ENCODE measurements at regions not wholly inside any gene's neighbourhood (a gene's known extent, or its start where the extent isn't known, plus 50 kb on each side); places are given as distances from the start of the nearest gene placed in this dataset.

GRCh38 chr12:61796846-61797245 lies 463.4 kb upstream of the USP15 start:
- Mint-ChIP-seq H3K9me3 (peaks cover 5 to 24% (median 6%) of the 10 kb centered on the region in 5 donors), H3K27ac (no peak overlapping the region), H3K4me3 (no peak overlapping the region), H3K4me1 (no peaks in the 10 kb centered on the region), H3K36me3 (no peaks in the 10 kb centered on the region), H3K27me3 (no peaks in the 10 kb centered on the region)
- H3K27ac ChIP-seq (ENCODE audit: low read depth, low read length): no peak overlapping the region
- H3K4me1 ChIP-seq (ENCODE audit: insufficient read depth, low read length): no peaks in the 10 kb centered on the region
- H3K9me3 ChIP-seq (ENCODE audit: low read length): no peaks in the 10 kb centered on the region
- H3K27me3 ChIP-seq (ENCODE audit: insufficient read depth, low read length, poor library complexity, severe bottlenecking): no peaks in the 10 kb centered on the region
- no peak for DNase-seq
- ChIA-PET CTCF (no interaction called here), POLR2A (no interaction called here)
- H3K4me3 ChIP-seq (ENCODE audit: low read length): no peak overlapping the region
- H3K36me3 ChIP-seq (ENCODE audit: insufficient read depth, low read length): no peaks in the 10 kb centered on the region

GRCh38 chr12:61797266-61797665 lies 462.9 kb upstream of the USP15 start:
- CTCF ChIA-PET: no interaction called here
- POLR2A ChIA-PET: no interaction called here

GRCh38 chr12:61798778-61799177 lies 461.4 kb upstream of the USP15 start:
- DNase-seq: no peak
- H3K27me3 ChIP-seq (ENCODE audit: insufficient read depth, low read length, poor library complexity, severe bottlenecking): no peaks in the 10 kb centered on the region
- no peaks in the 10 kb centered on the region for H3K36me3 Mint-ChIP-seq
- ChIA-PET POLR2A (no interaction called here), CTCF (no interaction called here)
- no peak overlapping the region for H3K4me3 Mint-ChIP-seq
- H3K4me1 Mint-ChIP-seq: no peaks in the 10 kb centered on the region
- H3K9me3 Mint-ChIP-seq: peaks cover 5 to 24% (median 6%) of the 10 kb centered on the region in 5 donors
- no peaks in the 10 kb centered on the region for H3K9me3 ChIP-seq (ENCODE audit: low read length)
- H3K36me3 ChIP-seq (ENCODE audit: insufficient read depth, low read length): no peaks in the 10 kb centered on the region
- H3K27ac ChIP-seq (ENCODE audit: low read depth, low read length): no peak overlapping the region
- peak overlapping the region in 1 of 8 donors; percentile 32 for H3K27ac Mint-ChIP-seq
- H3K4me3 ChIP-seq (ENCODE audit: low read length): no peak overlapping the region
- H3K4me1 ChIP-seq (ENCODE audit: insufficient read depth, low read length): no peaks in the 10 kb centered on the region
- no peaks in the 10 kb centered on the region for H3K27me3 Mint-ChIP-seq

More at GRCh38 chr12:61797266-61797665, 462.9 kb upstream of the USP15 start:
- no peaks in the 10 kb centered on the region for H3K9me3 ChIP-seq (ENCODE audit: low read length)
- H3K27me3 Mint-ChIP-seq: no peaks in the 10 kb centered on the region
- H3K27me3 ChIP-seq (ENCODE audit: insufficient read depth, low read length, poor library complexity, severe bottlenecking): no peaks in the 10 kb centered on the region
- no peaks in the 10 kb centered on the region for H3K36me3 ChIP-seq (ENCODE audit: insufficient read depth, low read length)
- no peaks in the 10 kb centered on the region for H3K4me1 Mint-ChIP-seq
- no peak overlapping the region for H3K4me3 ChIP-seq (ENCODE audit: low read length)
- no peak overlapping the region for H3K27ac Mint-ChIP-seq
- H3K4me3 Mint-ChIP-seq: no peak overlapping the region
- H3K9me3 Mint-ChIP-seq: peaks cover 5 to 26% (median 6%) of the 10 kb centered on the region in 5 donors
- H3K27ac ChIP-seq (ENCODE audit: low read depth, low read length): no peak overlapping the region
- H3K4me1 ChIP-seq (ENCODE audit: insufficient read depth, low read length): no peaks in the 10 kb centered on the region
- H3K36me3 Mint-ChIP-seq: no peaks in the 10 kb centered on the region
- DNase-seq: no peak

GRCh38 chr12:61804301-61804700 lies 455.9 kb upstream of the USP15 start:
- no peak overlapping the region for H3K4me3 Mint-ChIP-seq
- peaks cover 5 to 32% (median 13%) of the 10 kb centered on the region in 5 donors for H3K9me3 Mint-ChIP-seq
- CTCF ChIA-PET: no interaction called here
- no peaks in the 10 kb centered on the region for H3K36me3 ChIP-seq (ENCODE audit: insufficient read depth, low read length)
- no peaks in the 10 kb centered on the region for H3K9me3 ChIP-seq (ENCODE audit: low read length)
- H3K4me1 ChIP-seq (ENCODE audit: insufficient read depth, low read length): no peaks in the 10 kb centered on the region
- no peak for DNase-seq
- H3K27me3 ChIP-seq (ENCODE audit: insufficient read depth, low read length, poor library complexity, severe bottlenecking): no peaks in the 10 kb centered on the region
- no peaks in the 10 kb centered on the region for H3K27me3 Mint-ChIP-seq
- no peak overlapping the region for H3K4me3 ChIP-seq (ENCODE audit: low read length)
- H3K27ac ChIP-seq (ENCODE audit: low read depth, low read length): no peak overlapping the region
- no peak overlapping the region for H3K27ac Mint-ChIP-seq
- no peaks in the 10 kb centered on the region for H3K4me1 Mint-ChIP-seq
- H3K36me3 Mint-ChIP-seq: no peaks in the 10 kb centered on the region
- POLR2A ChIA-PET: no interaction called here

GRCh38 chr12:61808856-61809255 lies 451.3 kb upstream of the USP15 start:
- H3K27ac ChIP-seq (ENCODE audit: low read depth, low read length): no peak overlapping the region
- CTCF ChIA-PET: no interaction called here
- H3K36me3 Mint-ChIP-seq: no peaks in the 10 kb centered on the region
- no peak overlapping the region for H3K27ac Mint-ChIP-seq
- no peaks in the 10 kb centered on the region for H3K4me1 Mint-ChIP-seq
- no peak overlapping the region for H3K4me3 ChIP-seq (ENCODE audit: low read length)
- H3K36me3 ChIP-seq (ENCODE audit: insufficient read depth, low read length): no peaks in the 10 kb centered on the region
- no peaks in the 10 kb centered on the region for H3K9me3 ChIP-seq (ENCODE audit: low read length)
- H3K27me3 Mint-ChIP-seq: no peaks in the 10 kb centered on the region
- H3K4me3 Mint-ChIP-seq: no peak overlapping the region
- H3K9me3 Mint-ChIP-seq: peaks cover 2 to 30% (median 13%) of the 10 kb centered on the region in 5 donors
- POLR2A ChIA-PET: no interaction called here
- no peaks in the 10 kb centered on the region for H3K27me3 ChIP-seq (ENCODE audit: insufficient read depth, low read length, poor library complexity, severe bottlenecking)
- no peak for DNase-seq
- H3K4me1 ChIP-seq (ENCODE audit: insufficient read depth, low read length): no peaks in the 10 kb centered on the region

- no peak for DNase-seq
- ChIA-PET CTCF (no interaction called here), POLR2A (no interaction called here)
- Histone ChIP-seq H3K27me3 (ENCODE audit: insufficient read depth, low read length, poor library complexity, severe bottlenecking) (no peaks in the 10 kb centered on the region), H3K36me3 (ENCODE audit: insufficient read depth, low read length) (no peaks in the 10 kb centered on the region), H3K4me3 (ENCODE audit: low read length) (no peak overlapping the region), H3K4me1 (ENCODE audit: insufficient read depth, low read length) (no peaks in the 10 kb centered on the region), H3K9me3 (ENCODE audit: low read length) (no peaks in the 10 kb centered on the region), H3K27ac (ENCODE audit: low read depth, low read length) (no peak overlapping the region)
- Mint-ChIP-seq H3K27ac (no peak overlapping the region), H3K4me1 (no peaks in the 10 kb centered on the region), H3K36me3 (no peaks in the 10 kb centered on the region), H3K4me3 (no peak overlapping the region), H3K9me3 (peaks cover 4 to 31% (median 15%) of the 10 kb centered on the region in 5 donors), H3K27me3 (no peaks in the 10 kb centered on the region)
These were observed 449.7 kb upstream of the USP15 start for GRCh38 chr12:61810486-61810885.

GRCh38 chr12:61821381-61821780 lies 438.8 kb upstream of the USP15 start:
- no peak overlapping the region for H3K4me3 Mint-ChIP-seq
- H3K27me3 Mint-ChIP-seq: no peaks in the 10 kb centered on the region
- POLR2A ChIA-PET: no interaction called here
- CTCF ChIA-PET: no interaction called here
- no peaks in the 10 kb centered on the region for H3K36me3 Mint-ChIP-seq
- H3K9me3 ChIP-seq (ENCODE audit: low read length): no peaks in the 10 kb centered on the region
- no peaks in the 10 kb centered on the region for H3K4me1 Mint-ChIP-seq
- no peak overlapping the region for H3K27ac Mint-ChIP-seq
- H3K27ac ChIP-seq (ENCODE audit: low read depth, low read length): no peak overlapping the region
- no peaks in the 10 kb centered on the region for H3K4me1 ChIP-seq (ENCODE audit: insufficient read depth, low read length)
- DNase-seq: no peak
- peaks cover 2 to 14% (median 3%) of the 10 kb centered on the region in 5 donors for H3K9me3 Mint-ChIP-seq
- no peaks in the 10 kb centered on the region for H3K27me3 ChIP-seq (ENCODE audit: insufficient read depth, low read length, poor library complexity, severe bottlenecking)
- H3K4me3 ChIP-seq (ENCODE audit: low read length): no peak overlapping the region
- no peaks in the 10 kb centered on the region for H3K36me3 ChIP-seq (ENCODE audit: insufficient read depth, low read length)

GRCh38 chr12:61823102-61823501 lies 437.1 kb upstream of the USP15 start:
- Mint-ChIP-seq H3K9me3 (peaks cover 2 to 14% (median 3%) of the 10 kb centered on the region in 5 donors), H3K27me3 (no peaks in the 10 kb centered on the region), H3K36me3 (no peaks in the 10 kb centered on the region), H3K4me1 (no peaks in the 10 kb centered on the region), H3K27ac (no peak overlapping the region), H3K4me3 (no peak overlapping the region)
- H3K36me3 ChIP-seq (ENCODE audit: insufficient read depth, low read length): no peaks in the 10 kb centered on the region
- H3K27ac ChIP-seq (ENCODE audit: low read depth, low read length): no peak overlapping the region
- no peak overlapping the region for H3K4me3 ChIP-seq (ENCODE audit: low read length)
- no peak for DNase-seq
- no peaks in the 10 kb centered on the region for H3K4me1 ChIP-seq (ENCODE audit: insufficient read depth, low read length)
- POLR2A ChIA-PET: no interaction called here
- no peaks in the 10 kb centered on the region for H3K9me3 ChIP-seq (ENCODE audit: low read length)
- CTCF ChIA-PET: no interaction called here
- H3K27me3 ChIP-seq (ENCODE audit: insufficient read depth, low read length, poor library complexity, severe bottlenecking): no peaks in the 10 kb centered on the region

GRCh38 chr12:61846765-61847164 lies 413.4 kb upstream of the USP15 start:
- Histone ChIP-seq H3K27ac (ENCODE audit: low read depth, low read length) (no peak overlapping the region), H3K4me3 (ENCODE audit: low read length) (no peak overlapping the region), H3K9me3 (ENCODE audit: low read length) (no peaks in the 10 kb centered on the region), H3K4me1 (ENCODE audit: insufficient read depth, low read length) (no peaks in the 10 kb centered on the region), H3K36me3 (ENCODE audit: insufficient read depth, low read length) (no peaks in the 10 kb centered on the region), H3K27me3 (ENCODE audit: insufficient read depth, low read length, poor library complexity, severe bottlenecking) (no peaks in the 10 kb centered on the region)
- no peaks in the 10 kb centered on the region for H3K36me3 Mint-ChIP-seq
- H3K9me3 Mint-ChIP-seq: peaks cover 0 to 13% (median 5%) of the 10 kb centered on the region in 5 donors
- ChIA-PET CTCF (no interaction called here), POLR2A (no interaction called here)
- H3K27me3 Mint-ChIP-seq: no peaks in the 10 kb centered on the region
- no peak overlapping the region for H3K4me3 Mint-ChIP-seq
- no peak for DNase-seq
- no peak overlapping the region for H3K27ac Mint-ChIP-seq
- no peaks in the 10 kb centered on the region for H3K4me1 Mint-ChIP-seq

Measured in CD8-positive, alpha-beta memory T cell (primary cell).